GM12875 (cell line): ENCODE measurements at regions not wholly inside any gene's neighbourhood (a gene's known extent, or its start where the extent isn't known, plus 50 kb on each side); places are given as distances from the start of the nearest gene placed in this dataset.

Experiments used
- H3K4me3 ChIP-seq: one replicate; pipeline ENCODE4 v1.5.1; 2011; ENCODE audit warnings: low read depth, low read length, control low read depth
- TF ChIP-seq, protein P1 (sequence below): IDR thresholded peaks from 2 replicates; pipeline ENCODE4 v1.5.1; 2011; ENCODE audit warnings: low read depth, mild to moderate bottlenecking, control low read depth, inconsistent platforms, low read length, moderate library complexity, borderline replicate concordance; ENCODE audit not compliant: insufficient read depth

DNA sequence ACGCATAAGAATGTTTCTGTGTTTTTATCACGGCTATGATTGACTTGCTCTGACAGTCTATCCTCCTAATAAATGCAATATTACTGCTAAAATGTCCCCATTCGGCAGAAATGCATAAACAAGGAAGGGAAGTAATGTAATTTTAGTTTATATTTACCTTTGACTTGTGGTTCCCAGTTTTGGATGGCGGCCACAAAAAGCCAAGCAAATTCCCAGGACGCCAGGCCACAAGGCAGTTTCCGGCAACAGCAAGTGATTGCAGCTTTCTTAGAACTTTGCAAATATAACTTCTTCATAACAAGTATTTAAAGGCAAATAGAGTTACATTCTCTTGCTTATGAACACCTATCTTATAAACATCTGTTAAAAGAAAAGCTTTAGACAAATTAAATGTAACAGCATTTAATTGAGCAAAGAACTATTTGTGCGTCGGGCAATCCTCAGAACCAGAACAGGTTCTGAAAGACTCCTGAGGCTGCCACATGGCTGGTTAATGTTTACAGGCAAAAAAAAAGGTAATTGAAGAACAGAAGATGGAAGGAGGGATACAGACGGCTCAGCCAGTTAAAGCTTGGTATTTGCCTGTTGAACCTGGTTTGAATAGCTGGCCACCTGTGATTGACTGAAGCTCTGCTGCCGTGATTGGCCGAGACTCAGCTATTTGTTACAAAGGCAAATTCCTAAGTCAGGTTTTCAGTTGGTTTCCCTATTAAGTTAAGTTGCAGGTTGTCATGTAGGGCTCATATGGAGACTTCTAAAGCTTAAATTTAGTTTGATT is 80.8 kb downstream of the C21orf91 start:
- TF ChIP-seq, protein P1, sequence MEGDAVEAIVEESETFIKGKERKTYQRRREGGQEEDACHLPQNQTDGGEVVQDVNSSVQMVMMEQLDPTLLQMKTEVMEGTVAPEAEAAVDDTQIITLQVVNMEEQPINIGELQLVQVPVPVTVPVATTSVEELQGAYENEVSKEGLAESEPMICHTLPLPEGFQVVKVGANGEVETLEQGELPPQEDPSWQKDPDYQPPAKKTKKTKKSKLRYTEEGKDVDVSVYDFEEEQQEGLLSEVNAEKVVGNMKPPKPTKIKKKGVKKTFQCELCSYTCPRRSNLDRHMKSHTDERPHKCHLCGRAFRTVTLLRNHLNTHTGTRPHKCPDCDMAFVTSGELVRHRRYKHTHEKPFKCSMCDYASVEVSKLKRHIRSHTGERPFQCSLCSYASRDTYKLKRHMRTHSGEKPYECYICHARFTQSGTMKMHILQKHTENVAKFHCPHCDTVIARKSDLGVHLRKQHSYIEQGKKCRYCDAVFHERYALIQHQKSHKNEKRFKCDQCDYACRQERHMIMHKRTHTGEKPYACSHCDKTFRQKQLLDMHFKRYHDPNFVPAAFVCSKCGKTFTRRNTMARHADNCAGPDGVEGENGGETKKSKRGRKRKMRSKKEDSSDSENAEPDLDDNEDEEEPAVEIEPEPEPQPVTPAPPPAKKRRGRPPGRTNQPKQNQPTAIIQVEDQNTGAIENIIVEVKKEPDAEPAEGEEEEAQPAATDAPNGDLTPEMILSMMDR = no peak
- no peak overlapping the region for H3K4me3 ChIP-seq

DNA sequence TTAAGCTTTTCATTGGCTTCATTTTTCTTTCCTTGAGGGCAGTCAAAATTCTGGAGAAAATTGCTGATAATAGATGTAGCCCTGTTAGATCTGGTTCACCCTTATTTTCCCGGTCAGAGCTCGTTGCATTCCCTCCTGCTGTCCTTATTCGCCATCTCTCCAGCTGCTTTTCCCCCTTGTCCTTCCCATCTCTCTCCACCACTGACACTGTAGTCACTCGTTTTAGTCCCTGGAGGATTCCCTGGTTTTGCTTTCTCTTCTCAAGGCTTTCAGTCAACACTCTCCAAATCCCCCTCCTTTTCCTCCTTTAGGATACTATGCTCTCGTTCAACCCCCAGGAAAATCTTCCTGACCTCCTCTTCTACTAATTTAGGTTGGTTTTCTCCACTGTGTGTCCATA is 83.1 kb downstream of the C21orf91 start:
- H3K4me3 ChIP-seq = no peak overlapping the region
- TF ChIP-seq, protein P1 = no peak

DNA sequence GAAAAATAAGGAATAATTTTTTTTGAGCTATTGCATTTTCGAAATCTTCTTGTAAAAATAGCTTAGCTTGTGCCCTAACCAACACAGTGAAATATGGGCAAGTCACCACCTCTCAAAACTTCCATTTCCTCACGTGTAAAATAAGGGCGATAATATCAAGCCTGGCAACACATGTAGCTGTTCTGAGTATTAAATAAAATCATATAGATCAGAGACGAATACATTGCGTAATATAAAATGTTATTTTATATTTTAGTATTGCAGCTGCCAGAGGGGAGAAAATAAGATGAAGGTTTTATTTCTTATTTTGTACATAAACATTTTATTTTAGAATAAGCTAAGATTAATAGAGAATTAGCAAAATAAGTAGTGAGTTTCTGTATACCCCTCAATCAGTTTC is 85.9 kb downstream of the C21orf91 start:
- H3K4me3 ChIP-seq = no peak overlapping the region
- TF ChIP-seq, protein P1 = no peak

DNA sequence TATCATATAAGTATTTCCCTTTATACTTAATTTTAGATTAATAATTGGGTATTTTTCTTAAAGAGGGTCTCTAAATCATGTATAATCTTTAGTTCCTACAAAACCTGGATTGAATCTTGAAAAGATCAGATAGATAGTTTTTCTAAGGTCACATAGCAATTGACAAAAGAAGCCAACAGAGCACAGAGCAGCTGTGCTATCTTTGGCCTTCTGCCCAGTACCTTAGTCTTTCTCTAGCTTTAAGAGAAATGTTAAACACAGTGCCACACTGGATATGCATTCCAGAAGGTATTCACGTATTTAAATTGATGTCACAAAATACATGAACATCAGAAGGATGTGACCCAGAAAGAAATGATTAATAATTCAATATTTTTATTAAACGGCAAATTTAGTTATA is 86.8 kb downstream of the C21orf91 start:
- TF ChIP-seq, protein P1 = no peak
- H3K4me3 ChIP-seq = no peak overlapping the region

DNA sequence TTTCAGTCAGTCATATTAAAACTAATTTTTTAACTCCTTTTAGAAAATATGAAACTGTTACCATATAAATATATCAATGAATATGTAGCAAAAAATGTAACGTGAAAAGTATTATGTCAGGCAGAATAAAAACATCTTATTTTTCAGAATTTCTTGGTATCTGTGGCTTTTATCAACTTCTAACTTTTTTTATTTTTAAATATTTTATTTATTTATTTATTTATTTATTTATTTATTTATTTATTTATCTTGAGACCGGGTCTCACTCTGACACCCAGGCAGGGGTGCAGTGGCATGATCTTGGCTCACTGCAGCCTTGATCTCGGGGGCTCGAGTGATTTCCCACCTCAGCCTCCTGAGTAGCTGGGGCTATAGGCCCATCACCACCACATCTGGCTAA is 87.6 kb downstream of the C21orf91 start:
- TF ChIP-seq, protein P1 = no peak
- no peak overlapping the region for H3K4me3 ChIP-seq

DNA sequence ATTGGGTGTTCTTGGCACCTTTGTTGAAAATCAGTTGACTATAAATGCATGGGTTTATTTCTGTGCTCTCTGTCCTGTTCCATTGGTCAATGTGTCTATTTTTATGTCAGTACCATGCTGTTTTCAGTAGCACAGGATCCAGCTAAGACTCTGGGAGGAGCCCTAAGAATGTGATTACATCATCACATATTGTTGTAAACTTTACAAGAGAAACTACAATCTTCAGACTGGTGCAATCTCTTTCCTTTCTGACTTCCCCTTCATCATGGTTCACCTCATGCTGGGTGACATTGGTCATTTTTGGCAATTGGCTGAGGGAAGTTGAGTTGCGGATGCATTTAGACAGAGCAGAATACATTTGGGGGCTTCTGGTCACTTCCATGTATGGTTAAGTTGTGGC is 88.4 kb downstream of the C21orf91 start:
- H3K4me3 ChIP-seq = no peak overlapping the region
- TF ChIP-seq, protein P1 = no peak

DNA sequence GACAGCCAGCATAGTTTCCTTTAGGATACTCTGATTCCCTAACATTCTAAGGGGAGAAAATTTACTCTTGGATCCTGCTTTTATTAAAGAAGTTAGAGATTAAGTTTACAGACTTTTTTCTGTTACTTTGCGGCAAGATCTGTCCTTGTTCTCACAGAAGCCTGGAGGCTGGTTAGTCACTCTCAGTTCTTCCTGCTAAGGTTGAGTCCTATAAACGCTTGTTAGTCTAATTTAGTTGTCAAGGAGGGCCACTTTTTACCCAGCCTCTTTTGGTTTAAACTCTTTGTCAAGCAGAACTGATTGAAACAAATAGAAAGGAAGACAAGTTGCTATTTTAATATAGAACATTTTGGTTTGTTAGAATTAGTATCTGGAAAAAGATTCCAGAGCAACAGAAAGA is 89.7 kb downstream of the C21orf91 start:
- TF ChIP-seq, protein P1 = no peak

More for the DNA sequence above, 89.7 kb downstream of the C21orf91 start:
- no peak overlapping the region for H3K4me3 ChIP-seq
